SK-N-MC (cell line): ENCODE measurements at regions not wholly inside any gene's neighbourhood (a gene's known extent, or its start where the extent isn't known, plus 50 kb on each side); places are given as distances from the start of the nearest gene placed in this dataset.

ENCODE experiments used
- EZH2 ChIP-seq: fragments of 200-600 bp; sonication (generic); IDR thresholded peaks from one replicate; pipeline ENCODE4 v1.6.1; 2017; ENCODE audit warnings: antibody characterized with exemption
- POLR2AphosphoS5 ChIP-seq: IDR thresholded peaks from 2 replicates; pipeline ENCODE4 v1.6.1; 2012; ENCODE audit warnings: mild to moderate bottlenecking, low read depth, low read length, borderline replicate concordance

- no peak for TF ChIP-seq POLR2AphosphoS5
- TF ChIP-seq EZH2: no peak
These were observed 226.8 kb upstream of the TENT5A start for GRCh38 chr6:81979329-81979728.
